HEK293T (cell line): ENCODE measurements at regions not wholly inside any gene's neighbourhood (a gene's known extent, or its start where the extent isn't known, plus 50 kb on each side); places are given as distances from the start of the nearest gene placed in this dataset.

ENCODE experiments used
- ARNT ChIP-seq: fragments of 450-650 bp; IDR thresholded peaks from 2 replicates; pipeline ENCODE4 v1.6.1; 2017; ENCODE audit warnings: mild to moderate bottlenecking
- L3MBTL2 ChIP-seq: fragments of 450-650 bp; conservative IDR thresholded peaks from 2 replicates; pipeline ENCODE4 v1.6.1; 2016; ENCODE audit warnings: mild to moderate bottlenecking

DNA sequence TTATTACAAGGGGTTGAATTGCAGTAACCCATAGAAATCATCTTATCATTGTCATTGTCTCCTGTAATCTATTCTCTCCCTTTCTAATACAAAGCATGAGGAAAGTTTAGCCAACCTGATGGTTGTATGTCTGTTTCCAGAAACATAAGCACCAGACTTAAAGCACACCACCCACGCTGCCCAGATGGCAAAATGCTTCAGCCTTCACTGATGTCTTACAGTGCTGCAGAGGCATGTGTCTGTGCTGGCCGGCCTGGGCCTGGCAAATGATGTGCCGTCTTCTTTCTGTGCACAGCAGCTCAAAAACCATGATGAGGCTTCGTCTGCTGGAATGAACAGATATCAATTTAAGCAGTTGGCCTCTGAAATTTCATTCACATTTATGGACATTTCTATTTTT is 443.0 kb upstream of the RGPD4 start:
- TF ChIP-seq L3MBTL2, result no peak
- TF ChIP-seq ARNT, result no peak
